SU-DHL-6 (cell line): ENCODE measurements at regions not wholly inside any gene's neighbourhood (a gene's known extent, or its start where the extent isn't known, plus 50 kb on each side); places are given as distances from the start of the nearest gene placed in this dataset.

Experiments
- H2AFZ ChIP-seq: fragments of 200-600 bp; sonication (generic); 2 replicates; pipeline ENCODE4 v1.6.1; 2014; ENCODE audit warnings: low read depth, mild to moderate bottlenecking, moderate library complexity, mixed read lengths, antibody characterized with exemption, low read length; ENCODE audit not compliant: severe bottlenecking
- H3F3A ChIP-seq: fragments of 200-600 bp; shearing (Covaris generic); 2 replicates; pipeline ENCODE4 v1.6.0; 2016; ENCODE audit warnings: antibody characterized with exemption, mild to moderate bottlenecking; ENCODE audit not compliant: insufficient read depth
- H3K27ac ChIP-seq: fragments of 200-600 bp; sonication (generic); 2 replicates; pipeline ENCODE4 v1.5.1; 2016; ENCODE audit warnings: low read depth, mild to moderate bottlenecking, low read length, moderate library complexity, mixed read lengths
- H3K27me3 ChIP-seq: fragments of 200-600 bp; sonication (generic), shearing (Covaris generic); 2 replicates; pipeline ENCODE4 v1.6.0; 2014; ENCODE audit warnings: mild to moderate bottlenecking, low read length
- H3K36me3 ChIP-seq: fragments of 200-600 bp; sonication (generic); 2 replicates; pipeline ENCODE4 v1.6.1; 2014; ENCODE audit warnings: mild to moderate bottlenecking, low read length, mixed read lengths
- H3K4me2 ChIP-seq: fragments of 300-600, 200-600 bp; shearing (Covaris generic), sonication (generic); 2 replicates; pipeline ENCODE4 v1.6.0; 2014; ENCODE audit warnings: low read length, low read depth, mild to moderate bottlenecking; ENCODE audit not compliant: poor library complexity, severe bottlenecking
- H3K4me3 ChIP-seq: fragments of 200-600 bp; sonication (generic); 2 replicates; pipeline ENCODE4 v1.5.1; 2014; ENCODE audit warnings: antibody characterized with exemption, low read length, mild to moderate bottlenecking, mixed read lengths; ENCODE audit not compliant: insufficient read depth, poor library complexity, severe bottlenecking
- H3K79me2 ChIP-seq: fragments of 200-600 bp; sonication (generic); 2 replicates; pipeline ENCODE4 v1.6.1; 2014; ENCODE audit warnings: mild to moderate bottlenecking, low read length, moderate library complexity; ENCODE audit not compliant: insufficient read depth
- H3K9ac ChIP-seq: fragments of 200-600 bp; sonication (generic); 2 replicates; pipeline ENCODE4 v1.7.0; 2014; ENCODE audit warnings: mild to moderate bottlenecking, low read length
- H3K9me2 ChIP-seq: fragments of 200-600 bp; sonication (generic); replicated peaks from 2 replicates; pipeline ENCODE4 v1.6.1; 2014; ENCODE audit warnings: low read length; ENCODE audit not compliant: insufficient read depth
- H3K9me3 ChIP-seq: fragments of 200-600 bp; sonication (generic); 2 replicates; pipeline ENCODE4 v1.6.1; 2014; ENCODE audit warnings: low read length, mixed read lengths; ENCODE audit not compliant: insufficient read depth
- H4K20me1 ChIP-seq: fragments of 200-600 bp; sonication (generic); 2 replicates; pipeline ENCODE4 v1.6.1; 2014; ENCODE audit warnings: low read depth, mild to moderate bottlenecking, antibody characterized with exemption, low read length, moderate library complexity, mixed read lengths
- EZH2phosphoT487 ChIP-seq: fragments of 200-600 bp; sonication (generic), shearing (Covaris generic); conservative IDR thresholded peaks from 2 replicates; pipeline ENCODE4 v1.6.1; 2018; ENCODE audit warnings: mild to moderate bottlenecking, antibody characterized with exemption, low read length, moderate library complexity, mixed read lengths
- TF ChIP-seq, protein P1 (sequence below): fragments of 200-600 bp; sonication (generic); IDR thresholded peaks from one replicate; pipeline ENCODE4 v1.5.1; 2017; ENCODE audit warnings: antibody characterized with exemption, mild to moderate bottlenecking, low read length, moderate library complexity; ENCODE audit not compliant: insufficient read depth, poor library complexity, severe bottlenecking

DNA sequence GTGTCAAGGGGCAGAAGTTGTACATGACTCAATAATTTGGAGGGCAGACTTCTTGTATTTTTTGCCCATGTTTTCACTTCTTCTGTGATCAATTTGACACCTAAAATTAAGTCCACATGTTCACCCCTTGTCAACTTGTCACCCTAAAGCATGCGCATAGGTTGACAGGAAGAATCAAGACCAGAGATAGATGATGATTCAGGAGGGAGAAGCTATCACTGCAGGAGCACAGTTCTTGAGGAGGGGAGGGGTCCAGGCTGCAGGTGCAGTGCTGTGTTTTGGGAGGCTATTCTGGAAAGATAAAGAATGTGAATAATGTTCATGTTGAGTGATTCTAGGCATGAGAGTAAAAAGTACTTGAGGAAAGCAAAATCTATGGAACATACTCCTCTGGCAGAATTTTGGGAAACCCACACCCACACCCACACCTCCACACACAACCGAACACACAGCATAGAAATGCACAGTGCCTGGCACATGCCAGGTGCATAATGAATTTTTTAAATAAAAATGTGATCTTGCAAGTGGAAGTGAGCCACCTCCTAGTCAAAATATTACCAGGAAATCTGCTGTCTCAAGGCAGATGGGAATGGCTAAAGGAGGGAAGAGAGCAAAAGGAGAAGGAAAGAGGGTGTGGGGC lies 249.2 kb upstream of the MEX3C start:
- Histone ChIP-seq H2AFZ (no peak overlapping the region), H3K79me2 (no peaks in the 10 kb centered on the region), H3K36me3 (no peaks in the 10 kb centered on the region), H3K27ac (no peak overlapping the region), H3K9me2 (no peaks in the 10 kb centered on the region), H3K27me3 (no peaks in the 10 kb centered on the region), H3K9ac (no peak overlapping the region), H3K4me3 (no peak overlapping the region), H4K20me1 (no peaks in the 10 kb centered on the region), H3K9me3 (no peaks in the 10 kb centered on the region), H3F3A (no peaks in the 10 kb centered on the region), H3K4me2 (no peak overlapping the region)
- TF ChIP-seq EZH2phosphoT487: no peak
- TF ChIP-seq, protein P1, sequence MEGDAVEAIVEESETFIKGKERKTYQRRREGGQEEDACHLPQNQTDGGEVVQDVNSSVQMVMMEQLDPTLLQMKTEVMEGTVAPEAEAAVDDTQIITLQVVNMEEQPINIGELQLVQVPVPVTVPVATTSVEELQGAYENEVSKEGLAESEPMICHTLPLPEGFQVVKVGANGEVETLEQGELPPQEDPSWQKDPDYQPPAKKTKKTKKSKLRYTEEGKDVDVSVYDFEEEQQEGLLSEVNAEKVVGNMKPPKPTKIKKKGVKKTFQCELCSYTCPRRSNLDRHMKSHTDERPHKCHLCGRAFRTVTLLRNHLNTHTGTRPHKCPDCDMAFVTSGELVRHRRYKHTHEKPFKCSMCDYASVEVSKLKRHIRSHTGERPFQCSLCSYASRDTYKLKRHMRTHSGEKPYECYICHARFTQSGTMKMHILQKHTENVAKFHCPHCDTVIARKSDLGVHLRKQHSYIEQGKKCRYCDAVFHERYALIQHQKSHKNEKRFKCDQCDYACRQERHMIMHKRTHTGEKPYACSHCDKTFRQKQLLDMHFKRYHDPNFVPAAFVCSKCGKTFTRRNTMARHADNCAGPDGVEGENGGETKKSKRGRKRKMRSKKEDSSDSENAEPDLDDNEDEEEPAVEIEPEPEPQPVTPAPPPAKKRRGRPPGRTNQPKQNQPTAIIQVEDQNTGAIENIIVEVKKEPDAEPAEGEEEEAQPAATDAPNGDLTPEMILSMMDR: no peak

DNA sequence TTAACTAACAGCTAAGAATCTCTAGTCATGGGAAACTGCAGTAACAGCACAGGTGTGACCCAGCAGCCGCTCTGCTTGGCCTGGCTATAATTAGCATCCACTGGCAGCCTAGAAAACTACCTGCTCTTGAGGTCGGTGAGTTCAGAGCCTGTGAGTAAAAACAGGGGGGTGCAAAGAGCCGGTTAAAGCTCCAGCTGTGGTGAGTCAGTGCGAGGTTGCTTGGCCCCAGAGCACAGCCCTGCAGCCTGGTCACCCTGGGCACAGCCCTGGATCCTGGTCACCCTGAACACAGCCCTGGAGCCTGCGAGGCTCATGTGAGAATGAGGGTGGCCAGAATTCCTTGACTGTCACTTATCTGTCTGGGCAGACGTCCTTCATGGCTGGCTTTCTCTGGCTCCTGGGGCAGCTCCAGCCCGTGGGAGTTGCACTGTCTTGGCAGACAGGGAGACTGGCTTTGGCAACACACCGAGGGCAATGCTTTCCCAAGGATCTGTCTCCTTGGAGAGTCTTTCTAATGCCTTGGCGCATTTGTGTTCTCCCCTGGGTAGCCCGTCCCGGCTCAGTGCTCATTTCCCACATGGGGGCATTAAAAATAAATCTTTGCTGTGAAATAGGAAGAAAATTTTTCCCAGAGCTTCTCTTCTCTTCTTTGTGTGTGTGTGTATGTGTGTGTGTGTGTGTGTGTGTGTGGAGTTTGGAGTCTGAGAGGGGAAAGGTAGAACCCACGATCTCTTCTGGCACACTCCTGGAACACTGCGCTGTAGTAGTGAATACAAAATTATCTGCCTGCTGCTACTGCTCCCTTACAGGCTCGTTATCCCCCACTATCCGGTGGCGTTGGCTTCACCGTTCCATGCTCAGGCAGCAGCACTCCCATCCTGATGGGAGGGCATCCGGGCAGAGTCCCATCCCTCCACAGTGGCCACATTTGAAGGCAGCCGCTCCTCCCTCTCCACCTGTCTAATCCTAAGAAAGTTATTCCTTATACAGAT lies 250.2 kb upstream of the MEX3C start:
- no peak overlapping the region for H2AFZ ChIP-seq
- no peak overlapping the region for H3K4me3 ChIP-seq
- no peaks in the 10 kb centered on the region for H3K36me3 ChIP-seq
- H3K9ac ChIP-seq: no peak overlapping the region
- no peaks in the 10 kb centered on the region for H3K27me3 ChIP-seq
- TF ChIP-seq, protein P1: no peak
- TF ChIP-seq EZH2phosphoT487: no peak
- no peak overlapping the region for H3K27ac ChIP-seq
- no peaks in the 10 kb centered on the region for H4K20me1 ChIP-seq
- no peaks in the 10 kb centered on the region for H3K79me2 ChIP-seq
- no peak overlapping the region for H3K4me2 ChIP-seq
- H3F3A ChIP-seq: no peaks in the 10 kb centered on the region
- no peaks in the 10 kb centered on the region for H3K9me3 ChIP-seq
- H3K9me2 ChIP-seq: no peaks in the 10 kb centered on the region

DNA sequence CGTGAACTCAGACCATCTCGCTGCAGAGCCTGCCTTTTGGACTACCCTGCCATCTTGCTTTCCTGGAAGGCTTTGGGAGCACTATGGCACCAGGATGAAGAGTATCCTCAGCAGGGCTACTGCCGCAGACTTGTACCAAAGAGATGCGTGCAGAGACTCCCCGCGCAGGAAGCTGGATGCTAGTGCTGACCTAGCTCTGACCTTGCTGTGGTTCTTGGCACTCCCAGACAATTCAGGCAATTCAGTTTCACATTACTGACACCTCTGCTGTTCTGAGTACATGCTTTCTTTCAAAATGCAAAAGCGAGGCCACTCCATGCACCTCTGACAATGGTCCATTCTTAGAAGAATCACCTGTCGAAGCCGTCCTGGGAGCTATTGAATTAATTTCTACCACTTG lies 251.5 kb upstream of the MEX3C start:
- Histone ChIP-seq H3K9me3 (no peaks in the 10 kb centered on the region), H3K27ac (no peak overlapping the region), H3K4me2 (no peak overlapping the region), H3K36me3 (no peaks in the 10 kb centered on the region), H3K79me2 (no peaks in the 10 kb centered on the region), H4K20me1 (no peaks in the 10 kb centered on the region), H3K9ac (no peak overlapping the region), H3K27me3 (no peaks in the 10 kb centered on the region), H2AFZ (no peak overlapping the region), H3F3A (no peaks in the 10 kb centered on the region), H3K9me2 (no peaks in the 10 kb centered on the region), H3K4me3 (no peak overlapping the region)
- TF ChIP-seq, protein P1: no peak
- TF ChIP-seq EZH2phosphoT487: no peak
